ENCODE measurements at regions not wholly inside any gene's neighbourhood (a gene's known extent, or its start where the extent isn't known, plus 50 kb on each side); places are given as distances from the start of the nearest gene placed in this dataset.

DNA sequence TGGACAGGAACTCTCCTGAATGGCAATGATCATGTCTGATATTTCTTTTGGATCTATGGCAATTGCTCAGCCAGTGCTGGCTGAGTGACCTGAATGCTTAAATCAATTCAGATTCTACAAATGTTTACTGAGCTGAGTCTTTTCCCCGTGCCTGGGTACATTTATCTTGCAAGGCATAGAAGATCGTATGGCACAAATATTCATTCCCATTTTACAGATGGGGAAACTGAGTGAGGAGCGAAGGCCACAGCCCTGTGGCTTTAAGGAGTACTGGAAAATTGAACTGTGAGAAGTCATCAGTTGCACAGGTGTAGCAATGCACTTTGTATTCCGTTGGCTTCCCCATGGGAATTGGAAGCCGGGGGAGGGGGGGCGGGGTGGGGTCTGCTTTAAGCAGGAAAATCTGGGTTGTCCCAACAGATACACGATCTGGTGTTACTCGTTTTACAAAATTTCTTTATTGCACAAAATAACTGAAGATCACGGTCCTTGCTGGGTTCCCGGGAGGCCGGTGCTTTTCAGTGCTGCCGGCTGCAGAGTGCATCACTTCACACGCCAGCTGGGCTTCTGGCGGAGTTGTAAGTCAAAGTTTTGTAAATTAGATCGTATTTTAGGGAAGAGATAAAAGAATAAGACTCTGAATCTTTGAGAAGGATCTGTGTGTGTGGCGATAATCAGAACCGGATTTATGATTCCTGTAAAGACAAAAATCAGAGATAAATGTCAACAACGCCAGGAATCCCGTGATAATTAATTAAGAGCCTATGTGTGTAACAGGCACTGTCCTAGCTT is 75.0 kb upstream of the MAP1LC3B2 start:
- DNase-seq (ENCODE audit: low read depth in 2 of 2), result no peak

DNA sequence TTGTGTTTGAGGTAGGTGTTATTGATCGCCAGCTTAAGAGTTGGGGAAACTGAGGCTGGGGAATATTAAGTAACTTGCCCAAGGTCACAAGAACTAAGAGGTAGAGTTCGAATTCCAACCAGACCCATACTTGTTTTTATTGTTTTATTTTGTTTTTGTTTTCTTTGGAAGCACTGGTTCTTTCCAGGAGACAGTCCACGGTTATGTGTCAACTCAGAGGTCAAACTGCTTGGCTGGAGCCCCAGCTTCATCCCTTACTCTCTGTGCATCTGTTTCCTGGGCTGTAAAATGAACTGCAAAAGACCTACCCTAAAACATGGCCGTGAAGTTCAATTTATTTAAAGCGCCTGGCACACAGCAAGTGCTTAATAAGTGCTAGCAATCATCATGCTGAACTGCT is 74.4 kb upstream of the MAP1LC3B2 start:
- no peak for DNase-seq (ENCODE audit: low read depth in 2 of 2)

- no peak for DNase-seq (ENCODE audit: low read depth in 2 of 2)
Measured at GRCh38 chr12:116489116-116489515, 70.1 kb upstream of the MAP1LC3B2 start.

DNA sequence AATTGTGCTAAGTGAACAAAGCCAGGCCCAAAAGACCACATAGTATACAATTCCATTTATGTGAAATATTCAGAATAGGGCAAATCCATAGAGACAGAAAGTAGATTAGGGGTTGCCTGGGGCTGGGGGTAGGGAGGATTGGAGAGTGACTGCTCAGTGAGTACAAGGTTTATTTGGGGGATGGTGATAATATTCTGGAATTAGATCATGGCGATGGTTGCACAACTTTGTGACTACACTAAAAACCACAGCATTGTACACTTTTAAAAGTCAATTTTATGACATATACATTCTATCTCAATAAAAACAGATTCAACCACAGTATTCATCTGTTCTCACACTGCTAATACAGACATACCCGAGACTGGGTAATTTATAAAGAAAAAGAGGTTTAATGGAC is 68.7 kb upstream of the MAP1LC3B2 start:
- DNase-seq (ENCODE audit: low read depth in 2 of 2), result no peak

- DNase-seq (ENCODE audit: low read depth in 2 of 2), result no peak
Measured at GRCh38 chr12:116492703-116493324, 66.4 kb upstream of the MAP1LC3B2 start.

- no peak for DNase-seq (ENCODE audit: low read depth in 2 of 2)
Measured at GRCh38 chr12:116495260-116495659, 63.9 kb upstream of the MAP1LC3B2 start.

DNA sequence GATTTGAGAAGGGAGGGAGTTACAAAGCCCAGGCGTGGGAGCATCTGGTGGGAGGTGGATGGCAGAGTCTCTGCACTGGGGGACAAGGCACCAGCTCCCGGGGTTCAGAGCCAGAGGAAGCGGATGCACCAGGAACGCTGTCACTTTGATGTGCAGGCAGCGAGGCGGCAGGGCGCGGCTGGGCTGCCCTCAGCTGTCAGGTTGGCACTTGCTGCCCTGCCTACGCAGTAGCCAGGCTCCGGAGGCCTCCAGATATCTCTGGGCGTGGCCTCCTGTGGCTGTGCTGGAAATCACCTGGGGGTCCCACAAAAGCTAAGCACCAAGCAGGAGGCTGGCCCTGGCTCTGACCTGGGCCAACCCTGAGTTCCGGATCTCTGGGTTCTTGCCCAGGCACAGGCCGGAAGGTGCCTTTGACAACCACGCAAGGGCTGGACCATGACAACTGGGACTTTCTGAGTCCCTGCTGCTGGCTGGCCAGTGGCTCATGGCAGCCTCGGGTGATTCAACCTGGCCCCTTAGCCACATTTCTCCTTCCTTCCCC is 62.1 kb upstream of the MAP1LC3B2 start:
- no peak for DNase-seq (ENCODE audit: low read depth in 2 of 2)

GRCh38 chr12:116498471-116498870 is 60.7 kb upstream of the MAP1LC3B2 start:
- DNase-seq (ENCODE audit: low read depth in 2 of 2), result no peak

- DNase-seq (ENCODE audit: low read depth in 2 of 2), result no peak
Measured at GRCh38 chr12:116502141-116502725, 56.9 kb upstream of the MAP1LC3B2 start.

DNA sequence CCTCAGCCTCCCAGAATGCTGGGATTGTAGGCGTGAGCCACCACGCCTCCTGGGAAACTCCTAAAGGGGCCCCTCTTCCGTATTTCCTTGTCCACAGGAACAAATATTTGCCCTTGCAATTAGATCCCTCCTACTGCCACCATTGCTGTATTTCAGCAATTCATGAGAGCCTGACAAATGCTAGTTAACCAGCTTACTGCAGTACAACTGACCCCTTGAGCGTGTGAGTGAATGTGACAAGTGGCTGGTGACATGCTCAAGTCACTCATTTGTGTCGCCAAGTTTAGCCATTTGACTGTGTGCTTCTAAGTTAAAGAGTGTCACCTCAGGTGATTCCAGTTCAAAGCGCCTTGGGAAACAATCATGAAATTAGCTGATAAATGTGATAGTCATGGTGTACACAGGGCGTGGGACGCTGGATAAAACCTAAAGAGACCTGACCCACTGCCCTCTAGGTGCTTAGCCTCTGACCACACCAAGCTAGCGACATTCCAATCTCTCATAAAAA is 56.1 kb upstream of the MAP1LC3B2 start:
- DNase-seq (ENCODE audit: low read depth in 2 of 2), result no peak

DNA sequence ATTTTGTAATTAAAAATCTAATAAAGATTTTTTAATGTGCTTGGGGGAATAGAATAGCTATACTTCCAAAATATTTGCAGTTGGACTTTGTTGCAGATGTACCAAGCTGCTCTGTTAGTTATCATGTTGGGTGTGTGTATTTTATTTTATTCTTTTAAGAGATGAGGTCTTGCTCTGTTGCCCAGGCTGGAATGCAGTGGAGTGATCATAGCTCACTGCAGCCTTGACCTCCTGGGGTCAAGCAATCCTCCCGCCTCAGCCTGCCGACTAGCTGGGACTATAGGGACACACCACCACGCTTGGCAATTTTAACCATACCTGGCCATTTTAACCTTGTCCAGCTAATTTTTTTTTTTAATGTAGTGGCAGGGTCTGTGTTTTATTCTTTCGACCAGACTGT is 54.7 kb upstream of the MAP1LC3B2 start:
- DNase-seq (ENCODE audit: low read depth in 2 of 2), result no peak

GRCh38 chr12:116506697-116507064 is 52.5 kb upstream of the MAP1LC3B2 start:
- no peak for DNase-seq (ENCODE audit: low read depth in 2 of 2)

DNA sequence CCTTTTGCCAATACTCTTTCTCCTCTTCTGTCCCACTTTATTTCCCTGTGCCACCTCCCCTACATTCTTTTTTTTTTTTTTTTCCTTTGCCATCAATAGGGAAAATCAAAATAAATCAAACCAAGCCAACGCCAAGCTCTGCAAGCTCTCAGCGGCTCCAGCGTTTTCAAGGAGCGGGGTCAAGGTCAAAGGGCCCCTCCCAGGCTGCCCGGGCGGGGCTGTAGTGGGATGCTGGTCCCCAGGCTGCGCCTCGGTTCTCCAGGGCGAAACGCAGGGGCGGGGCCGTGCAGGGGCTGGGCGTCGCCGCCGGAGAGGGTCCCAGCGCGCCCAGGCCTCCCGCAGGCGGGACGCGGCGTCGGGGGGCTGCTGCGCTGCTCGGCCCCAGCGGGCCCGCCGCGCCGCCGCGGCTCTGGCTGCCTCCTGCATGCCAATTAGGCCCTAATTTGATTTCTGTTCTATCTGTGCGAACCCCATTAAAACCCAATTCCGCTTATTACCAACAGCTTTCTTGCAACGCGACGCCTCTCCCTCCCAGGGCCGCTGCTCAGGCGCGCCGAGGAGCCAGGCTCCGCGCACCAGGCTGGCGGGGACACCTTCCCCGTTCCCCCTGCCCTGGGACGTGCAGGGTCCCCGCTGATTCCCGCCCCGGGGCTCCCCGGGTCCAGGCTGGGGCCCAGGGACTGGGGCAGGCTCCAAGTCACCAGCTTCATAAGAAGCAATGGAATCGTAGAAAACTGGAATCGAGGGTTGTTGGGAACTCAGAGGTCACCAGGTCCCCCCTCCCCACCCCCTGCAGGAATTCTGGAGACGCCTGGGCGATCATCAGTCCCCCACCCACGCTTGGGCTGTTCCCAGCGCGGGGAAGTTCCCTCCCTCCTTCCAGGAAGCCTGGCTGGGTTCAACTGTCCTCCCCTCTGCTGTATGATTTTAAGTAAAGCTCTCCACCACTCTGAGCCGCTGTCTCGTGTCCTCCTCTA is 50.7 kb upstream of the MAP1LC3B2 start:
- peak in 1 of 2 donors; percentile 29 for DNase-seq (ENCODE audit: low read depth in 2 of 2)
